RWPE1 (cell line): ENCODE measurements at regions not wholly inside any gene's neighbourhood (a gene's known extent, or its start where the extent isn't known, plus 50 kb on each side); places are given as distances from the start of the nearest gene placed in this dataset.

Experiments
- CTCF ChIA-PET: fragments of 350-600 bp; sonication (Branson Sonifier 250); formaldehyde crosslinking; extraction: SDS; loops from one replicate; lab custom pipeline; 2021; lab: Yijun Ruan, JAX
- POLR2A ChIA-PET: fragments of 400-600 bp; formaldehyde crosslinking; extraction: SDS; loops from one replicate; lab custom pipeline; 2020; ENCODE audit warnings: antibody characterized with exemption; ENCODE audit not compliant: low non-redundant PET; lab: Yijun Ruan, JAX
- DNase-seq: peaks from one replicate; pipeline ENCODE4 v3.0.0; 2012; ENCODE audit warnings: low spot score
- H3K27ac ChIP-seq: fragments of 450-650 bp; 2 replicates; pipeline ENCODE4 v1.5.1; 2017
- TF ChIP-seq, protein P1 (sequence below): fragments of 450-650 bp; conservative IDR thresholded peaks from 2 replicates; pipeline ENCODE4 v1.5.1; 2017; ENCODE audit warnings: low read depth, mild to moderate bottlenecking

GRCh38 chr11:134888821-134889220 is 476.8 kb upstream of the B3GAT1 start:
- no peak for DNase-seq
- ChIA-PET CTCF (interaction anchor here (0.6 to 0.9 kb wide), 2 partner anchors 131 to 1202 kb away, joined by 3 to 4 read pairs; no protein-coding TSS in a partner anchor), POLR2A (no interaction called here)
- TF ChIP-seq, protein P1, sequence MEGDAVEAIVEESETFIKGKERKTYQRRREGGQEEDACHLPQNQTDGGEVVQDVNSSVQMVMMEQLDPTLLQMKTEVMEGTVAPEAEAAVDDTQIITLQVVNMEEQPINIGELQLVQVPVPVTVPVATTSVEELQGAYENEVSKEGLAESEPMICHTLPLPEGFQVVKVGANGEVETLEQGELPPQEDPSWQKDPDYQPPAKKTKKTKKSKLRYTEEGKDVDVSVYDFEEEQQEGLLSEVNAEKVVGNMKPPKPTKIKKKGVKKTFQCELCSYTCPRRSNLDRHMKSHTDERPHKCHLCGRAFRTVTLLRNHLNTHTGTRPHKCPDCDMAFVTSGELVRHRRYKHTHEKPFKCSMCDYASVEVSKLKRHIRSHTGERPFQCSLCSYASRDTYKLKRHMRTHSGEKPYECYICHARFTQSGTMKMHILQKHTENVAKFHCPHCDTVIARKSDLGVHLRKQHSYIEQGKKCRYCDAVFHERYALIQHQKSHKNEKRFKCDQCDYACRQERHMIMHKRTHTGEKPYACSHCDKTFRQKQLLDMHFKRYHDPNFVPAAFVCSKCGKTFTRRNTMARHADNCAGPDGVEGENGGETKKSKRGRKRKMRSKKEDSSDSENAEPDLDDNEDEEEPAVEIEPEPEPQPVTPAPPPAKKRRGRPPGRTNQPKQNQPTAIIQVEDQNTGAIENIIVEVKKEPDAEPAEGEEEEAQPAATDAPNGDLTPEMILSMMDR: no peak
- no peak overlapping the region for H3K27ac ChIP-seq

DNA sequence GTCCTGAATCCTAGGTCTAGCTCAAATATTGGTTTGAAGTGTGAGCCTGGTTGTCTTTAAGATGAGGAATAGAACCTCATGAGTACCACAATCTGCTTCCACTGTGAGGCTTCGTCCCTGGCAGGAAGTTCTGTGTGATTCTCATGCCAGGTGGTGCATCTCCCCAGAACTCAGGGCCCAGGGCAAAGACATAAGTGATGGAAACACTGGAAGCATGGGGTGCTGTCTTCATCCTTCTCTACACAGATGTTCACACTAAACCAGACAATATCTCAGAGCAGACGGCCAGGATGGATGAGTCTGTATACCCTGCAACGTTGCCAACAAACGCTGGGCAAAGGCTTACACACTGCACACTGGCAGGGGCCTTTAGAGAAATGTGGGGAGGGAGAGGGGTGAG is 475.9 kb upstream of the B3GAT1 start:
- no peak for DNase-seq
- ChIA-PET CTCF (no interaction called here), POLR2A (no interaction called here)

GRCh38 chr11:134883484-134883883 is 471.4 kb upstream of the B3GAT1 start:
- no peak overlapping the region for H3K27ac ChIP-seq
- CTCF ChIA-PET: interaction anchor here (0.8 kb wide), 1 partner anchor 15 kb away, joined by 5 read pairs; no protein-coding TSS in a partner anchor
- TF ChIP-seq, protein P1: no peak
- no peak for DNase-seq
- POLR2A ChIA-PET: no interaction called here

More for the DNA sequence above, 475.9 kb upstream of the B3GAT1 start:
- TF ChIP-seq, protein P1: no peak
- no peak overlapping the region for H3K27ac ChIP-seq

GRCh38 chr11:134882671-134883297 is 470.7 kb upstream of the B3GAT1 start:
- H3K27ac ChIP-seq: no peak overlapping the region
- ChIA-PET CTCF (no interaction called here), POLR2A (no interaction called here)
- no peak for DNase-seq
- TF ChIP-seq, protein P1: no peak

- DNase-seq: no peak
- H3K27ac ChIP-seq: no peak overlapping the region
- TF ChIP-seq, protein P1: no peak
- ChIA-PET CTCF (no interaction called here), POLR2A (no interaction called here)
Measured at GRCh38 chr11:134882141-134882540, 470.1 kb upstream of the B3GAT1 start.

- CTCF ChIA-PET: interaction anchor here (2.0 kb wide), 1 partner anchor 12 kb away, joined by 7 read pairs; no protein-coding TSS in a partner anchor
- POLR2A ChIA-PET: no interaction called here
- TF ChIP-seq, protein P1: no peak
- H3K27ac ChIP-seq: no peak overlapping the region
- no peak for DNase-seq
Measured at GRCh38 chr11:134880788-134881187, 468.7 kb upstream of the B3GAT1 start.
